ENCODE measurements at regions not wholly inside any gene's neighbourhood (a gene's known extent, or its start where the extent isn't known, plus 50 kb on each side); places are given as distances from the start of the nearest gene placed in this dataset.

GRCh38 chr9:13443346-13444244 is 164.1 kb upstream of the MPDZ start:
- no peaks in the 10 kb centered on the region for H3K9me3 Mint-ChIP-seq
- no peaks in the 10 kb centered on the region for H3K36me3 ChIP-seq (ENCODE audit: insufficient read depth)
- no peak overlapping the region for H3K4me3 Mint-ChIP-seq
- no peaks in the 10 kb centered on the region for H3K27me3 Mint-ChIP-seq (ENCODE audit: insufficient read depth, low read depth, poor library complexity)
- H3K27ac ChIP-seq (ENCODE audit: low read depth): no peak overlapping the region
- H4K20me1 ChIP-seq (replicated peaks; ENCODE audit: insufficient read depth): no peaks in the 10 kb centered on the region
- DNase-seq (ENCODE audit: low spot score) (no peak), ATAC-seq (peak; percentile 63)
- H3K79me2 ChIP-seq (replicated peaks; ENCODE audit: insufficient read depth): no peaks in the 10 kb centered on the region
- peaks cover 22% of the 10 kb centered on the region for H3K4me1 ChIP-seq (ENCODE audit: insufficient read depth)
- peak overlapping the region; percentile 38; the same call in 1 of the 2 replicates for H2AFZ ChIP-seq
- no peaks in the 10 kb centered on the region for H3K36me3 Mint-ChIP-seq (ENCODE audit: low read depth)
- H3K9me2 ChIP-seq (ENCODE audit: insufficient read depth): no peaks in the 10 kb centered on the region
- no peak for TF ChIP-seq ETS1 (IDR thresholded peaks at IDR 0.05)
- H3F3A ChIP-seq (replicated peaks; ENCODE audit: low read depth): no peaks in the 10 kb centered on the region
- H3K4me3 ChIP-seq: no peak overlapping the region
- no peak overlapping the region for H3K4me2 ChIP-seq
- no peaks in the 10 kb centered on the region for H3K27me3 ChIP-seq (ENCODE audit: insufficient read depth)
- peaks cover 33% of the 10 kb centered on the region for H3K4me1 Mint-ChIP-seq
- no peak overlapping the region for H3K27ac Mint-ChIP-seq

- Histone ChIP-seq H3K4me3 (no peak overlapping the region), H2AFZ (peak overlapping the region; percentile 35), H3K9me2 (ENCODE audit: insufficient read depth) (peaks cover 5% of the 10 kb centered on the region; the same call in 1 of the 2 replicates), H4K20me1 (replicated peaks; ENCODE audit: insufficient read depth) (no peaks in the 10 kb centered on the region), H3K4me2 (no peak overlapping the region), H3K36me3 (ENCODE audit: insufficient read depth) (no peaks in the 10 kb centered on the region), H3K27ac (ENCODE audit: low read depth) (no peak overlapping the region), H3F3A (replicated peaks; ENCODE audit: low read depth) (no peaks in the 10 kb centered on the region), H3K79me2 (replicated peaks; ENCODE audit: insufficient read depth) (no peaks in the 10 kb centered on the region), H3K27me3 (ENCODE audit: insufficient read depth) (no peaks in the 10 kb centered on the region), H3K4me1 (ENCODE audit: insufficient read depth) (peaks cover 12% of the 10 kb centered on the region)
- peaks cover 17% of the 10 kb centered on the region for H3K4me1 Mint-ChIP-seq
- H3K27ac Mint-ChIP-seq: no peak overlapping the region
- H3K36me3 Mint-ChIP-seq (ENCODE audit: low read depth): no peaks in the 10 kb centered on the region
- no peak overlapping the region for H3K4me3 Mint-ChIP-seq
- no peak for DNase-seq (ENCODE audit: low spot score)
- no peaks in the 10 kb centered on the region for H3K27me3 Mint-ChIP-seq (ENCODE audit: insufficient read depth, low read depth, poor library complexity)
- no peak for ATAC-seq
- H3K9me3 Mint-ChIP-seq: no peaks in the 10 kb centered on the region
- TF ChIP-seq REST (IDR thresholded peaks at IDR 0.05; ENCODE audit: unreplicated experiment) (no peak), ZNF114 (CRISPR knock-in tag; IDR thresholded peaks at IDR 0.05) (no peak), ZNF462 (CRISPR knock-in tag; IDR thresholded peaks at IDR 0.05) (no peak), EZH2phosphoT487 (IDR thresholded peaks at IDR 0.05; ENCODE audit: unreplicated experiment) (no peak), ETS1 (IDR thresholded peaks at IDR 0.05) (no peak), STAT1 (IDR thresholded peaks at IDR 0.05; ENCODE audit: unreplicated experiment) (no peak)
Observed at GRCh38 chr9:13439685-13440476, 160.4 kb upstream of the MPDZ start.

Measured in GM23338 (cell line).